Uterus (tissue), 3 donors: ENCODE measurements at regions not wholly inside any gene's neighbourhood (a gene's known extent, or its start where the extent isn't known, plus 50 kb on each side); places are given as distances from the start of the nearest gene placed in this dataset.
"Not testable (repeated sequence)": the region's sequence is repeated elsewhere in the genome, so short reads cannot be mapped to it uniquely, and the experiment has no call there.

Source experiments
- DNase-seq, 2 donors: peaks; one replicate each; pipeline ENCODE4 v3.0.0-alpha.2; 2019 to 2020
- H3K27ac ChIP-seq, 2 donors: fragments of 200-600 bp; sonication (generic); 1 replicate in 1 of 2; 2 replicates in 1 of 2; pipeline ENCODE4 v1.5.1; 2016 to 2018
- H3K27me3 ChIP-seq, 2 donors: fragments of 200-600 bp; sonication (generic); one replicate each; pipeline ENCODE4 v1.5.1; 2018 to 2019; ENCODE audit warnings: control low read depth in 1 of 2
- H3K36me3 ChIP-seq, 2 donors: fragments of 200-600 bp; sonication (generic); one replicate each; pipeline ENCODE4 v1.5.1; 2019; ENCODE audit warnings: control low read depth in 1 of 2
- H3K4me1 ChIP-seq, 2 donors: fragments of 200-600 bp; sonication (generic); one replicate each; pipeline ENCODE4 v1.5.1; 2018 to 2019; ENCODE audit warnings: control low read depth in 1 of 2
- H3K4me3 ChIP-seq, 2 donors: fragments of 200-600 bp; sonication (generic); 1 replicate in 1 of 2; 2 replicates in 1 of 2; pipeline ENCODE4 v1.5.1; 2018 to 2019; ENCODE audit warnings: mild to moderate bottlenecking in 1 of 2
- H3K9me3 ChIP-seq, 2 donors: fragments of 200-600 bp; sonication (generic); one replicate each; pipeline ENCODE4 v1.5.1; 2019; ENCODE audit warnings: control low read depth in 1 of 2
- POLR2A ChIP-seq, 2 donors: fragments of 450-650 bp; IDR thresholded peaks; one replicate each; pipeline ENCODE4 v1.6.1; 2016; ENCODE audit warnings: antibody characterized with exemption in 2 of 2, mild to moderate bottlenecking in 1 of 2, moderate library complexity in 1 of 2
- intact Hi-C: fragments of 100-400 bp; cut with DNase I; formaldehyde crosslinking; loops from one replicate; pipeline ENCODE4 v1.15.1; 2023; ENCODE audit warnings: low total_unique reads
- TF ChIP-seq, protein P1 (sequence below), 4 experiments: fragments of 200-600 bp in 2 of 4; fragments of 450-650 bp in 2 of 4; sonication (generic) in 2 of 4; IDR thresholded peaks; one replicate each; pipeline ENCODE4 v1.5.1; 2016 to 2019; ENCODE audit warnings: antibody characterized with exemption in 4 of 4, mild to moderate bottlenecking in 2 of 4, moderate library complexity in 1 of 4
- donor health status: DM: yes; HTN: yes; CAD: no.

GRCh38 chr2:134002921-134003320, 251.0 kb upstream of the MGAT5 start:
- DNase-seq = no peak
- Histone ChIP-seq H3K4me3 (no peak overlapping the region), H3K4me1 (no peaks in the 10 kb centered on the region), H3K27ac (no peak overlapping the region), H3K36me3 (no peaks in the 10 kb centered on the region), H3K9me3 (no peaks in the 10 kb centered on the region), H3K27me3 (no peaks in the 10 kb centered on the region)
- intact Hi-C loops = no loop called here
- TF ChIP-seq POLR2A (IDR thresholded peaks at IDR 0.05) = no peak
- TF ChIP-seq, protein P1, sequence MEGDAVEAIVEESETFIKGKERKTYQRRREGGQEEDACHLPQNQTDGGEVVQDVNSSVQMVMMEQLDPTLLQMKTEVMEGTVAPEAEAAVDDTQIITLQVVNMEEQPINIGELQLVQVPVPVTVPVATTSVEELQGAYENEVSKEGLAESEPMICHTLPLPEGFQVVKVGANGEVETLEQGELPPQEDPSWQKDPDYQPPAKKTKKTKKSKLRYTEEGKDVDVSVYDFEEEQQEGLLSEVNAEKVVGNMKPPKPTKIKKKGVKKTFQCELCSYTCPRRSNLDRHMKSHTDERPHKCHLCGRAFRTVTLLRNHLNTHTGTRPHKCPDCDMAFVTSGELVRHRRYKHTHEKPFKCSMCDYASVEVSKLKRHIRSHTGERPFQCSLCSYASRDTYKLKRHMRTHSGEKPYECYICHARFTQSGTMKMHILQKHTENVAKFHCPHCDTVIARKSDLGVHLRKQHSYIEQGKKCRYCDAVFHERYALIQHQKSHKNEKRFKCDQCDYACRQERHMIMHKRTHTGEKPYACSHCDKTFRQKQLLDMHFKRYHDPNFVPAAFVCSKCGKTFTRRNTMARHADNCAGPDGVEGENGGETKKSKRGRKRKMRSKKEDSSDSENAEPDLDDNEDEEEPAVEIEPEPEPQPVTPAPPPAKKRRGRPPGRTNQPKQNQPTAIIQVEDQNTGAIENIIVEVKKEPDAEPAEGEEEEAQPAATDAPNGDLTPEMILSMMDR (IDR thresholded peaks at IDR 0.05) = no peak

DNA sequence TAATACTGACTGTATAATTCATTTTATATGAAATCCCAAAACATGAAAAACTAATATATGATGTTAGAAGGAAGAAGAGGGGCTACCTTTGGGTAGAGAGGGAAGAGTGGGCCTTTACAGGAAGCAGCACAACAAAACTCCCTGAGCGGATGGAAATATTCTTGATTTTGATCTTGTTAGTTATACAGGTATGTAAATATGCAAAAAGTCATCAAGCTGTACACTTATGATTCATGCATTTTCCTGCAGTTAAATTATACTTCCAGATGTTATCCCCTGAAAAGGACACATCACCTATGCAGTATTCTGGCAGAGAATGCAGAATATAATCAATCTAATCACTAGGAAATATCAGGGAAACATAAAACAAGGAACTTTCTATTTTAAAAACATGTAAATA, 249.4 kb upstream of the MGAT5 start:
- Histone ChIP-seq H3K36me3 (no peaks in the 10 kb centered on the region), H3K27me3 (no peaks in the 10 kb centered on the region), H3K4me3 (no peak overlapping the region), H3K27ac (no peak overlapping the region), H3K4me1 (no peaks in the 10 kb centered on the region), H3K9me3 (no peaks in the 10 kb centered on the region)
- DNase-seq = no peak
- no peak for TF ChIP-seq POLR2A (IDR thresholded peaks at IDR 0.05)
- TF ChIP-seq, protein P1 (IDR thresholded peaks at IDR 0.05) = no peak
- intact Hi-C loops = no loop called here

- Histone ChIP-seq H3K9me3 (no peaks in the 10 kb centered on the region), H3K27ac (no peak overlapping the region), H3K36me3 (no peaks in the 10 kb centered on the region), H3K4me3 (no peak overlapping the region), H3K27me3 (no peaks in the 10 kb centered on the region), H3K4me1 (no peaks in the 10 kb centered on the region)
- no peak for TF ChIP-seq POLR2A (IDR thresholded peaks at IDR 0.05)
- TF ChIP-seq, protein P1 (IDR thresholded peaks at IDR 0.05) = no peak
- no peak for DNase-seq
- intact Hi-C loops = no loop called here
Observed at GRCh38 chr2:134008837-134009236, 245.0 kb upstream of the MGAT5 start.

- no peak overlapping the region for H3K4me3 ChIP-seq
- TF ChIP-seq POLR2A (IDR thresholded peaks at IDR 0.05) = no peak
- TF ChIP-seq, protein P1 (IDR thresholded peaks at IDR 0.05) = no peak
- no peaks in the 10 kb centered on the region for H3K27me3 ChIP-seq
- no peaks in the 10 kb centered on the region for H3K4me1 ChIP-seq
- H3K27ac ChIP-seq = no peak overlapping the region
- no peak for DNase-seq
- no peaks in the 10 kb centered on the region for H3K9me3 ChIP-seq
- no peaks in the 10 kb centered on the region for H3K36me3 ChIP-seq
- intact Hi-C loops = no loop called here
Observed at GRCh38 chr2:134009440-134009839, 244.4 kb upstream of the MGAT5 start.

GRCh38 chr2:134009906-134010305, 244.0 kb upstream of the MGAT5 start:
- DNase-seq, H3K9me3 ChIP-seq, H3K27me3 ChIP-seq, H3K4me1 ChIP-seq, H3K27ac ChIP-seq, H3K36me3 ChIP-seq, H3K4me3 ChIP-seq, intact Hi-C loops: not testable (repeated sequence)

GRCh38 chr2:134011936-134012586, 241.8 kb upstream of the MGAT5 start:
- no peak for DNase-seq
- Histone ChIP-seq H3K9me3 (no peaks in the 10 kb centered on the region), H3K27ac (no peak overlapping the region), H3K27me3 (no peaks in the 10 kb centered on the region), H3K4me1 (no peaks in the 10 kb centered on the region), H3K4me3 (no peak overlapping the region), H3K36me3 (no peaks in the 10 kb centered on the region)
- intact Hi-C loops = no loop called here
- no peak for TF ChIP-seq POLR2A (IDR thresholded peaks at IDR 0.05)
- TF ChIP-seq, protein P1 (IDR thresholded peaks at IDR 0.05) = no peak
